NCI-H2081 treated with DMSO at 0.1 percent for 48 hours (cell line): ENCODE measurements at regions not wholly inside any gene's neighbourhood (a gene's known extent, or its start where the extent isn't known, plus 50 kb on each side); places are given as distances from the start of the nearest gene placed in this dataset.
"Not testable (repeated sequence)": the region's sequence is repeated elsewhere in the genome, so short reads cannot be mapped to it uniquely, and the experiment has no call there.

Source experiments
- DNase-seq: peaks from one replicate; lab custom pipeline; 2025; lab: John Stamatoyannopoulos, UW

GRCh38 chr6:80508885-80509630 is 402.6 kb downstream of the BCKDHB start:
- DNase-seq = no peak

GRCh38 chr6:80504882-80505281 is 398.4 kb downstream of the BCKDHB start:
- DNase-seq = no peak

- DNase-seq = no peak
Measured at GRCh38 chr6:80503660-80504059, 397.2 kb downstream of the BCKDHB start.

GRCh38 chr6:80502871-80503270 is 396.4 kb downstream of the BCKDHB start:
- DNase-seq = no peak

GRCh38 chr6:80501636-80502035 is 395.2 kb downstream of the BCKDHB start:
- no peak for DNase-seq

GRCh38 chr6:80497696-80498486 is 391.4 kb downstream of the BCKDHB start:
- not testable (repeated sequence) for DNase-seq

GRCh38 chr6:80489911-80490635 is 383.6 kb downstream of the BCKDHB start:
- DNase-seq = no peak

- DNase-seq = no peak
Measured at GRCh38 chr6:80488190-80488589, 381.7 kb downstream of the BCKDHB start.

GRCh38 chr6:80485494-80485893 is 379.0 kb downstream of the BCKDHB start:
- DNase-seq = not testable (repeated sequence)

GRCh38 chr6:80482056-80482455 is 375.6 kb downstream of the BCKDHB start:
- DNase-seq = no peak

GRCh38 chr6:80480421-80481157 is 374.1 kb downstream of the BCKDHB start:
- DNase-seq = no peak

GRCh38 chr6:80478030-80478429 is 371.6 kb downstream of the BCKDHB start:
- no peak for DNase-seq

- no peak for DNase-seq
Measured at GRCh38 chr6:80477591-80477990, 371.1 kb downstream of the BCKDHB start.

GRCh38 chr6:80472271-80472670 is 365.8 kb downstream of the BCKDHB start:
- no peak for DNase-seq

- no peak for DNase-seq
Measured at GRCh38 chr6:80469977-80470376, 363.5 kb downstream of the BCKDHB start.

- no peak for DNase-seq
Measured at GRCh38 chr6:80468398-80468797, 361.9 kb downstream of the BCKDHB start.

GRCh38 chr6:80467408-80467807 is 360.9 kb downstream of the BCKDHB start:
- no peak for DNase-seq

- no peak for DNase-seq
Measured at GRCh38 chr6:80466981-80467380, 360.5 kb downstream of the BCKDHB start.

- no peak for DNase-seq
Measured at GRCh38 chr6:80465513-80465912, 359.0 kb downstream of the BCKDHB start.

GRCh38 chr6:80464901-80465300 is 358.4 kb downstream of the BCKDHB start:
- no peak for DNase-seq

- DNase-seq = no peak
Measured at GRCh38 chr6:80463197-80463596, 356.7 kb downstream of the BCKDHB start.

- no peak for DNase-seq
Measured at GRCh38 chr6:80460257-80460865, 353.9 kb downstream of the BCKDHB start.
